Stimulated activated CD4-positive, alpha-beta T cell treated with anti-CD3 and anti-CD28 coated beads, Interleukin-12 subunit alpha, Interleukin-12 subunit beta, amount 100 ng/mL, for 24 hours (primary cell): ENCODE measurements at regions not wholly inside any gene's neighbourhood (a gene's known extent, or its start where the extent isn't known, plus 50 kb on each side); places are given as distances from the start of the nearest gene placed in this dataset.
"Not testable (repeated sequence)": the region's sequence is repeated elsewhere in the genome, so short reads cannot be mapped to it uniquely, and the experiment has no call there.

Source experiments
- DNase-seq, 2 experiments: peaks; one replicate each; pipeline ENCODE4 v3.0.0-alpha.2; 2020; ENCODE audit warnings: low read depth in 2 of 2

- no peak for DNase-seq
Measured at GRCh38 chr1:38667626-38668025, 191.9 kb downstream of the RRAGC start.

DNA sequence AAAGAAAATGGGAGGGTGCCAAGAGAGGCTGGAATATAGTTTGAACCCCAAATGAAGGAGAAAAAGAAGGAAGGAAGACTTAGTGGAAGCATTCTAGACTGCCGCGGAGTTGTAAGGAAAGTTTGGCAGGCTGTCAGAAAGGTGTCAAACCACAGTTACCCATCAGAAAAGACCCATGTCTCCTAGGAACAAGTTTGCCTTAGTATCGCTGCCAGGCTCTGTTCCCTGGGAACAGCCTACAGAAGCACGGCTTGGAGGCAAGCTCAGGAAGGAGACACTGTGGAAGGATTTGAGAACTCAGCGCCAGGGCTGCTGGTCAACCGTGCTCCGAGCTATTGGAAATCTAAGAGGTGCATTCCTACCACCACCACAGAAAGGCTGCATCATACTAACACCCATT is 197.4 kb downstream of the RRAGC start:
- DNase-seq, result no peak

- no peak for DNase-seq
Measured at GRCh38 chr1:38658883-38659282, 200.7 kb downstream of the RRAGC start.

DNA sequence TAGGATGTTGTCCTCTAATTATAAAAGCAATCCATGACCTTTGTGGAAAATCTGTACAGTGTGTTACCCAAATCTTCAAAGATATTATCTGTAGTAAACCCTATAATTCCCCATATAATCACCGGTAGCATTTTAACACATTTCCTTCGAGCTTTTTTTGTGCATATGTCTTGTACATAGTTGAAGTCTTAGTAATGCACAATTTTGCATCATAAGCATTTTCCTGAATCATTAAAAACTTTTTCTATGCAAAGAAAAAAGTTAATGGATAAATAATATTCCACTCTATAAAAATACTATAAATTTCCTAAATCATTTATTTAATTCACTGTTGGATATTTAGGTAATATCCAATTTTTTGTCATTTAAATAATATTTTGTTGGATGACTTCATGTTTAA is 201.7 kb downstream of the RRAGC start:
- no peak for DNase-seq

- DNase-seq, result no peak
Measured at GRCh38 chr1:38657207-38657840, 202.2 kb downstream of the RRAGC start.

DNA sequence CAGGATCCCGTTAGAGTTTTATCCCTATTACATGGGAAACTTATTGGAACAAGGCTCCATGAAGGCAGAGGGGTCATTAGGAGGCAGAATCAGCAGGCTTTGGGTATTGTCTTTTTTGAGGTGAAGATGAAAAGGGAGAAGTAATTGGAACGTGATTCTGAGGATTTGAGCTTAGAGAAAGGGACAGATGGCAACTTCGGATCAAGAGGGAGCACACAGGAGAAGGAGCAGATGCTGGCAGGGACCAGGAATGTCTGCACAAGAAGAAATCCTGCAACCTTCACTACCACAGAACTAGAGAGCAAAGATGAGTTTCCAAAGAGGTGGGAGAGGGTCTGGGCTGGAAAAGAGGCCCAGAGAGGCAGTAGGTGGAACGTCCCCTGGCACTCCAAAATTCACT is 202.8 kb downstream of the RRAGC start:
- no peak for DNase-seq

DNA sequence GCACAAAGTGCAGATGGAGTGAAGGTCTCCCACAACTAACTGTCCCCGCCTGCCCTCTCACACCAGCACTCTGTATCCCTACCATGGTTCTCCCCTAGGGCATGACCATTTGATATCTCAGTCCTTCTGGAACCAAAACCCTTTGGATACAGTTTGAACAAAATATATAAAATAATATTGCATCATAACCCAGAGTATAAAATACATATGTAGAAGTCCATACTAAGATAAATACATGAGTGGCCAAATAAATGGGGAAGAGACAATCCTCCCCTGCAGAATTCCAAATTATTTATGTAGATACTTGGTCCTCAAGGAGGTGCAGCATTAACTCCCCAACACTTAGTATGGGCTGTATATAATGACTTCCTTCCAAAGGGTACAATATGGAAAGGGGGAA is 207.4 kb downstream of the RRAGC start:
- no peak for DNase-seq

DNA sequence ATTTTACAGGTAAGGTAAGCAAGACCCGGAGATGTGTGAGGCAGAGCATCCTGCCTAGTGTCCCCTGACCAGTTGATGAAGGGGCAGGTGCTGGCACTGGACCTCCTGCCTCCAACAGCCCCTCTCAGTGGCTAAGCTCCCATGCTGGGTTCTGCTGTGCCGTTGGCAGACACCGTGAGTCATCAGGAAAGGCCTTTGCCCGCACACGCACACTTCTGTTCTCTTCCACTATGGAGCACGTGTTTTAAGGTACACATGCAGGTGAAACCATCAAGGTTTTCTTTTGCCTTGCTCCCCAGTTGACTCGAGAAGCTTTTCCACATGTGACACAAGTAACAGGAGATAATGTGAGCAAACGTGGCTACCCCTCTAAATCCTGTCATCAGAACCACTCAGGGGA is 207.9 kb downstream of the RRAGC start:
- no peak for DNase-seq

GRCh38 chr1:38648417-38648816 is 211.2 kb downstream of the RRAGC start:
- no peak for DNase-seq

GRCh38 chr1:38647341-38647740 is 212.2 kb downstream of the RRAGC start:
- DNase-seq, result not testable (repeated sequence)

- DNase-seq, result no peak
Measured at GRCh38 chr1:38644092-38644491, 215.5 kb downstream of the RRAGC start.

- DNase-seq, result no peak
Measured at GRCh38 chr1:38641661-38642060, 217.9 kb downstream of the RRAGC start.

DNA sequence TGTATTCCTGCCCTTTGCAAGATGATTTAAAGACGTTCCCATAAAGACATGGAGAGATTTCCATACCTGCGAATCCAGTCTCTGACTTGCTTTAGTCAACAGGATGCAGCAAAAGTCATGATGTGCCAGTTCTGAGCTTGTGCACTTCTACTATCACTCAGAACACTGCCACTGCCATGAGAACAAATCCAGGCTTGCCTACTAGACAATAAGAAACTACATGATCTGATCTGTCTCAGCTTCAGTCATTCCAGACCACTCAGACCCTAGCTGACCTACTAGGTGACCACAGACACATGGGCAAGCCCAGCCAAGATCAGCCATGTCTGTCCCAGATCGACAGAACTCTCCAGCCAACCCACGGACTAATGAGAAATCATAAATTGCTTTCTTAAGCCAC is 219.2 kb downstream of the RRAGC start:
- DNase-seq, result no peak

GRCh38 chr1:38628241-38628640 is 231.3 kb downstream of the RRAGC start:
- no peak for DNase-seq

GRCh38 chr1:38625939-38626338 is 233.6 kb downstream of the RRAGC start:
- no peak for DNase-seq

DNA sequence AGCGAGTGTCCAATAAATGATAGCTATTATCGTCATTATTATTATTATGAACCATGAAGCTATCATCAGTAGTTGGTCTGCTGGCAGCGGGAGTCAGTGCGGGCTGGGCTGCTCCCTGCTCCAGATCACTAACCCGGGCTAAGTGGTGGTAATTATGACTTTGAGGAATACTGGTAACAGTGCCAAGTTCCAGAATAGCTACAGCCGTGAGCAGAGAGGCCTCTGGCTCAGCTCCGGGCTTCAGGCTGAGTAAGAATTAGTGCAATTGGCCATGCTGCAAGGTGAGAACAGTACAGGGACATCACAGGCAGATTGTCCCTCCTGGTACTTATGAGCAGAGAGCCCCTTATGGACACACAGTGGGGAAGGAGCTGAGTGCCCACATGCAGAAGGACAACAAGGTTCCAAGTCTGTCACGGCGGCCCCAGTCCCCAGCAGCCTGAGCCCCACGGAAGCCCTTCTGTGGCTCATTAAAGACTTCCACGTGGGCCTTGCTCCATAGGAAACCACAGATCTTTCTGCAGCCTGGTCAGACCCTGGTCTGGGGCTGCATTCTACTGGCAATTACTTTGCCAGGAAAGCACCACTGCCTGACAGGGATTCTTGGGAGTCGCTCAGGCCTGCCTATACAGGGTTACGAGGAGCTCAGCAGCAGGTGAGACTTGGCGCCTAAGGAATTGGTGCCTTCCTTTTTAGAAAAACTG is 235.1 kb downstream of the RRAGC start:
- no peak for DNase-seq

DNA sequence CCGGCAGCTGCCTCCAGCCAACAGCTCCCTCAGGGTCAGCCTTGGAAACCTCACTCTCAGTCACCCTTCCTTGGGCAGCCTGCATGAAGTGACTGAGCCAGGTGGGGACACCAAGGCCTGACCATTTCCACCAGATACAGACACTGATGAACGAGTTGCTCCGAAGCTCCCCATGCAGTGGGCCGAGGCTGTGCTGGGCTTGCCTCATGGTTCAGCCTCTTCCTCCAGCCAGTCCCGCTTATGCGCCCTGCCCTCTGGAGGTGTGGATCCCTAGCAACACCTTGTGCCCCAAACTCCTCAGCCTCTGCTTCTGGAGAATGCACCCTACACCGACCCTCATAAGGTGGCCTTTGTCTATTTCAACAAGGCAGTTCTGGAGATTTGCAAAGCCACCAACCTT is 236.0 kb downstream of the RRAGC start:
- DNase-seq, result no peak

DNA sequence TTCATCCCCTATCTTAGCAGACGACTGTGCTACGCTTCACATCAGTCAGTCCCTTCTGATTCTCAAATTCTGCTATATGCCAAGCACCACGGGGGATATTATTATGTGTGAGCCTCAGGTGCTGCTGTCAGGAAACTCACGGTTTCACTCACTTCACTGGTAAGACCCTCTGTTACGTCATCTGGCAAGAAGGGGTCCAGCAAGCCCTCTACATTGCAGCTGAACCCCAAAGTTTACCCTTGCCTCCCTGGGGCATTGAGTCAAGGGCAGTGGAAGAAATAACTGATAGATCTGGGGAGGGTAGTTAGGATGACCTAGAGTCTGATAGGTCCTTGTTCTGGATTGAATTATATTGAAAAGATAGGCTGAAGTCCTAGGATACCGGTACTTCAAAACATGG is 237.4 kb downstream of the RRAGC start:
- DNase-seq, result no peak

GRCh38 chr1:38616846-38617245 is 242.7 kb downstream of the RRAGC start:
- DNase-seq, result no peak

GRCh38 chr1:38615680-38616079 is 243.9 kb downstream of the RRAGC start:
- no peak for DNase-seq

GRCh38 chr1:38614861-38615260 is 244.7 kb downstream of the RRAGC start:
- no peak for DNase-seq

- DNase-seq, result no peak
Measured at GRCh38 chr1:38613996-38614395, 245.6 kb downstream of the RRAGC start.

- DNase-seq, result no peak
Measured at GRCh38 chr1:38612951-38613350, 246.6 kb downstream of the RRAGC start.
